HG02970 (cell line): ENCODE measurements at regions not wholly inside any gene's neighbourhood (a gene's known extent, or its start where the extent isn't known, plus 50 kb on each side); places are given as distances from the start of the nearest gene placed in this dataset.
"Not testable (repeated sequence)": the region's sequence is repeated elsewhere in the genome, so short reads cannot be mapped to it uniquely, and the experiment has no call there.

Experiments used
- ATAC-seq: cut with Tn5 transposase; IDR thresholded peaks from one replicate; pipeline ENCODE4 v1.9.1; 2021; ENCODE audit warnings: mild to moderate bottlenecking, moderate library complexity, moderate number of reproducible peaks; ENCODE audit not compliant: unreplicated experiment, low FRiP score

DNA sequence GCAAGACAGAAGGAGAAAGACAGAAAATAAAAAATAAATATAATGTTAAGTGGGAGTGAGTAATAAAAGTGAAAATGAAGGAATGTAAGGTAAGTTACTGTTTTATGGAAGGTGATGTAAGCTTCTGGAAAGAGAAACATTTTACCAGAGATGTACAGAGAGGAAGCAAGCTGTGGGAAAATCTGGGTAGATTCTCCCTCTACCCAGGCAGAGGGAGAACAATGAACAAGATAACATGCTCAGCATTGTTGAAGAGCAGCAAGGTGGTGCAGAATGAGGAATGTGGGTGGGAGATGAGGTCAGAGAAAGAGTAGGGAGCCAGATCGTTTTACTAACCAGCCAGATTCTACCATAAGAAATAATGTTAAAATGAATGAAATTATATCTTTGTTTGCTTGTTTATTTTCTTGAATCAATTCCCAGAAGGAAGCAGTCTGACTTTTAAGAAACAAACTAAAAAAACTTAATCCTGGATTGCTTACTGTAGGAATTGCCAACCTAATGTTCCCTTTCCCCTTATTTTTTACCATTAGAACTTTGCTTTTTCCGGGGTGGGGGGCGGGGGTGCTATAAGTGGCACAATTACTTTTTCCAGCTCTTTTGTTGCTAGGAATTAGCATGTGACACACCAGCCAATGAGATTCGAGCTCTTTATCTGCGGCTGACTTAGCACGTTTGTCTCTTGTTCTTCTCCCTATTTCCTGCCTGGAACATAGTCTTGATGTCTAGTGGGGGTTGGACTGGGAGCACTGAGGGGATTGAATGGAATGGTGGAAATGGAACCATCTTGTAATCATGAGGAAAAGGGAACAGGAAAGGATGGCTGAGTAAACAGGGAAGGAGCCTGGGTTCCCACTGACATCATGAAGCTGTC is 356.7 kb downstream of the TMEM167A start:
- no peak for ATAC-seq

- no peak for ATAC-seq
Measured at GRCh38 chr5:82719368-82719767, 357.8 kb downstream of the TMEM167A start.

DNA sequence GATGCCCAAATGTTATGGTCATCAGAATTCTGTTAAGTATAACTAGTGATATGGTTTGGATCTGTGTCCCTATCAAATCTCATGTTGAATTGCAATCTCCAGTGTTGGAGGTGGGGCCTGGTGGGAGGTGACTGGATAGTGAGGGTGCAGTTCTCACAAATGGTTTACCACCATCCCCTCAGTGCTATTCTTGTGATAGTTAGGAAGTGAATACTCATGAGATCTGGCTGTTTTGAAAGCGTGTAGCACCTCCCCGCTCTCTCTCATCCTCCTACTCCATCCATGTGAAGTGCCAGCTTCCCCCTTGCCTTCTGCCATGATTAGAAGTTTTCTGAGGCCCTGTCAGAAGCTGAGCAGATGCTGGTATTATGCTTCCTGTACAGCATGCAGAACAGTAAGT is 359.5 kb downstream of the TMEM167A start:
- ATAC-seq, result no peak

GRCh38 chr5:82714732-82715131 is 362.5 kb downstream of the TMEM167A start:
- not testable (repeated sequence) for ATAC-seq

DNA sequence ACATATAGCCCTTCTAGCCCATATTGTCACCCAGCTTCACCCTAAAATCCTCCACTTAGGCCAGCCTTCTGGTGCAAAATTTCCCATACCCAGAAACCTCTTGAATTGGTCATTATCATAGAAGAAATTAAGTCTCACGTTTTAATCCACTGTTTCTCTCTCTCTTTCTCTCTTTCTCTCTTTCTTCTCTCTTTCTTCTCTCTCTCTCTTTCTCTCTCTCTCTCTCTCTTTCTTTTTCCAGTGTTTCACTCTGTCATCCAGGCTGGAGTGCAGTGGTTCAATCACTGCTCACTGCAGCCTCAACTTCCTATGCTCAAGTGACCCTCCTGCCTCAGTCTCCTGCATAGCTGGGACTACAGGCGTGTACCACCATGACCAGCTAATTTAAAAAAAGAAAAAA is 363.4 kb downstream of the TMEM167A start:
- no peak for ATAC-seq

GRCh38 chr5:82707741-82708140 is 369.5 kb downstream of the TMEM167A start:
- no peak for ATAC-seq

GRCh38 chr5:82704381-82704780 is 372.8 kb downstream of the TMEM167A start:
- no peak for ATAC-seq

DNA sequence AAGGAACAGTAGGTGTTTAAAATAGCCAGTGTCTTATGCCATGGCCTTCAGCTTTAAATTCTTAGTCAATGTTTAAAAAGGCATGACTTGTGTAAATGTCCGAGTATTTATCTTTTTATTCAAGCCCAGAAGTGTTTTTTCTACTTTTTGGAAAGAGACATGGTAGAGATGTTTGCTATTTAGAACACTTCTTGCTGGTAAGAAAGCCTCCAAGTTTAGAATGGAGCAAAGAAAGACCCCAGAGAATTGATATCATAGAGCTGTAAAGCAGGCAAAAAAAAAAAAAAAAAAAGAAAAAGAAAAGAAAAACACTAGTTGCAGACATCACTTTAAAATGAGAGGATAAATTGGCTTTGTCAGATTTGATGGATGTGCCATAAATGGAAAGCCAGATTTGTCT is 375.1 kb downstream of the TMEM167A start:
- no peak for ATAC-seq

- no peak for ATAC-seq
Measured at GRCh38 chr5:82699737-82700136, 377.5 kb downstream of the TMEM167A start.

DNA sequence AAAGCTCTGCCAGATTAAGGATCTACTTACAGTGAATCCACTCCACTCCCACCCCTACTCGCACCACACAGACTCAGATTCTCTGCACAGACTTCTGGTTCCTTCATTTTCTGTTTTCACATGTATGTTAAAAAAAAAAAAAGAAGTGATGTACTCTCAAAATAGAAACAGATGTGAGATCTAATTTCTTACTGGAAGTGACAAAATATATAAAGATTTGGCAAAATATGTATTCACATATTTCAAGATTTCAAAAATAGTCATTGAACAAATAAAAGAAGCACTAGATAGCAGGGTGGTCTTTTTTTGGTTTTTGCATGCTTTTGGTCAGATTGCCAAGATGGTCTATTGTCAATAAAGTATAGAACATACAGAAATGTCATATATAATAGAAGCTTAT is 379.2 kb downstream of the TMEM167A start:
- ATAC-seq, result no peak

GRCh38 chr5:82694711-82695285 is 382.4 kb downstream of the TMEM167A start:
- ATAC-seq, result no peak

DNA sequence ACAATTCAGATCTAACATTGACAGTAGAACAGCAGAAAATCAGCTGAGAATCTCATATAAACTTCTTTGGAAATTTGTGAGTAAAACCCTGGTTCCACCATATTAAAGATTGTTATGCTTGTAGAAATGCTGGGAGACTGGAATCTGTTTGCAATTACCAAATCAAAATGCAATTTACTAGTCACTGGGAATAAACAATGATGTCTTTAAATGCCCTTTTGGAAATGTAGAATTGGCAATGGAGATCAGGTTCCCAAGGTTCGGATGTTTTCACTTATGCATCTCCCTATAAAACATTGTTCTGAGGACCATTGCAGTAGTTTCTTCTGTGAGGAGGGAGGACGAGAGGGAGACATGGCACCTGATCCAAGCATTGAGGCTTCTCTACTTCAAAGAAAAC is 384.4 kb downstream of the TMEM167A start:
- no peak for ATAC-seq

GRCh38 chr5:82684659-82685058 is 392.5 kb downstream of the TMEM167A start:
- ATAC-seq, result no peak

DNA sequence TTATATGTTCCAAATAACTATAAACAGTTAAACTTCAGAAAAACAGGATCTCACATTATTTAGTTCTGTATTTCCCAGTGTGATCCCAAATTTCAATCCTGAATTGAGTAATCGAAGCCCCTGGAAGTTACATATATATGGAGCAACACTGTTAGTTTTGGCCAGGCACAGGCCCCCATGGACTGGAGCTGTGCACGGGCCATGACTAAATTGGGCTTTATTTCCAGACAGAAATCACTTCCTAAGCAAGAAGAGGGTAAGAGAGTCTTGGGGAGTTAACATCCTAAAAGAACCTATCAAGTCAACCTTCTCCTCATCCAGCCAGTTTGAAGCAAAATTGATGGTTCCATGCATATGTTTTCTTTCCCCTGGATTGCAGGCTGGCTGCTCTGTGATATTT is 393.0 kb downstream of the TMEM167A start:
- no peak for ATAC-seq

DNA sequence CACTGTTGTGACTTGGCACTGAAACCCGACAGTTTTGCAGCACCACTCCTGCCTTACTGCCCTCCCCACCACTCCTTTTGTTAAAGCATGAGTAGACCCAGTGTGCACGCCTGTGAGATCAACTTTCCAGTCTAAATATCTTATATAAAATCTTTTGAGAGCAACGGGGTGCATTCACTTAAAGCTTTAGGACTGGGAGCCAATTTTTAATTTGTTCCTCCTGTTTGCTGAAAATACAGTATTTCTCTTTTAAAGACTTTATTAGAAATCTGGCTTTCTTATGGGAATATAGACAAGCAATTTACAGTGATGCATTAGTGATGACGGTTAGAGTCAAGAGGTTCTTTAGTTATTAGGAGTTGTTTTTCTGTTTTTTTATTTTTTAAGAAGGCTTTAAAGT is 397.5 kb downstream of the TMEM167A start:
- no peak for ATAC-seq

GRCh38 chr5:82676661-82677060 is 398.5 kb upstream of the RPS23 start:
- ATAC-seq, result no peak

DNA sequence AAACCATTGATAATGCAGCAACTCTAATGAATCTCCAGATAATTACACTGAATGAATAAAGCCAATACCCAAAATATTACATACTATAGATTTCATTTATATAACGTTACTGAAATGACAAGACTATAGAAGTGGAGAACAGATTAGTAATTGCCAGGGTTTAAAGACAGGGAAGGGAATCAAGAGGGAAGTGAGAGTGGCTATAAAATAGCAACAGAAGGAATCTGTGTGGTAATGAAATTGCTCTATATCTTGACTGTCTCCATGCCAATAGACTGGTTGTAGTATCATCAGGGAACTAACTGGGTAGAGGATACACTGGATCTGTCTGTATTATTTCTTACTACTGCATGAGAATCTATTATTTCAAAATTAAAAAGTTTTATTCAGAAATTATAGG is 396.5 kb upstream of the RPS23 start:
- no peak for ATAC-seq

DNA sequence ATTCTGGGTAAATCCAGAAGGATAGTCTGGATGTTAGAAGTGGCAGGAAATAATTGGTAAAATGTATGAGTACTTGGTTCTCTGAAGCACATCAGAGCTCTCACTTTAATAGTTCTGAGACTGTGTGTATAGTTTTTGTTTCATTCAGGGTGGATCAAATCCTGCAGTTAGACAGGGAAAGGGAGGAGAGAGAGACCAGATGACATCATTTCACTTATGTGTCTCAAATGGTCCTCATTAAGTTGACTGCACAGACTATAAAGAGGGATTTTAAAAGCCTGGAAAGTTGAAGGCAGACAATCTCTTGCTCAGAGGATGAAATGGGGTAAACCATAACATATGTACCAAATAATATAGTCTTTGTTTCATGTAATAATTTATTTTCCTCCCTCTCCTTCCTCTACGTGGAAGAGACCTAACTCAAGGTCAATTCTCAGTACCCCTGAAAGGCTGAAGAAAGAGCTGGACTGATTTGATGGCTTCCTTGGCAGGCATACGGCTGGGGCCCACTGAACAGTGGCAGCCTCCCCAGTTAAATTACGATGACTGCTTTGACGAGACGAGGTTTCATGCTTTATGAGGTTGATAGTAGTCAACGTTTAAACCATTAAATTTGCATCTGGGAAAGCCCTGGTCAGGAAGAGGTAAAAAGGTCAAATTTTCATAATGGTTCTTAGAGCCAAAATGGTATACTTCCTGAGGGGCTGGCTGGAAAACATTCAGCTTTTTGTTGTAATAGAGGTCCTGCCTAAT is 395.1 kb upstream of the RPS23 start:
- no peak for ATAC-seq

- no peak for ATAC-seq
Measured at GRCh38 chr5:82670692-82671091, 392.5 kb upstream of the RPS23 start.

DNA sequence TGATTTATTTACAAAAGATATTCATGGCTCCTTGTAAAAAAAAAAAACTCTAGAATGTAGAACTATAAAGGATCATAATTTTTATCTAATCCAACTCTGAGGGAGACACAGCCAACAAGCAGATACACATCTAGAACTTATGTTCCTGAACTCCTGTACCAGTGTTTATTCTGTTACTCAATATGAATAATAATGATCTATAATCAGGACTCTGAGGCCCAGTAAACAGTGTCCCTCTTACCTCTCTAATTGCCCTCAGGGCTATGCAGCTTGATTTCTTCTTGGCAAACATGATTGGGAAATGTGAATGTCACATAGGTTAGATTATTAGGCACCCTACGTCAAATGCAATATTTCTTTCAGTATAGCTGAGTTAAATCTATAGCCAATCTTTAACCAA is 391.6 kb upstream of the RPS23 start:
- no peak for ATAC-seq

DNA sequence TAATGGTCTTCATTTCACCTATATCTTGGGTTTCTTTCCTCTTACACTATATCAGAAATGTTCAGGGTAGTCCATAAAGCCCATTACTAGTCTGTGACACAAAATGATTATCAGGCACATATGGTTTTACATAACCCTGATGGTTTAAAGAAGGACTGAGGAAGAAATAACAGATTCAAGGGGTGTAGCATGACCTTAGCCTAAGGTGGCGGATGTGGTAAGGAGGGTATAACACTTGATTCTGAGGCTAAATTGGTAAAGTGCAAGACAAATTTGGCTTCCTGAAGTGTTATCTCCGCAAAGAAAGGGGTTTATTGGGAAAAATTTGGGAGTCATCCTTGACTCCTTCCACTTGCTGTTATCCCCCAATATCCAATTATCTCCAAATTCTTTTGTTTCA is 388.2 kb upstream of the RPS23 start:
- ATAC-seq, result no peak
